ENCODE measurements at regions not wholly inside any gene's neighbourhood (a gene's known extent, or its start where the extent isn't known, plus 50 kb on each side); places are given as distances from the start of the nearest gene placed in this dataset.

DNA sequence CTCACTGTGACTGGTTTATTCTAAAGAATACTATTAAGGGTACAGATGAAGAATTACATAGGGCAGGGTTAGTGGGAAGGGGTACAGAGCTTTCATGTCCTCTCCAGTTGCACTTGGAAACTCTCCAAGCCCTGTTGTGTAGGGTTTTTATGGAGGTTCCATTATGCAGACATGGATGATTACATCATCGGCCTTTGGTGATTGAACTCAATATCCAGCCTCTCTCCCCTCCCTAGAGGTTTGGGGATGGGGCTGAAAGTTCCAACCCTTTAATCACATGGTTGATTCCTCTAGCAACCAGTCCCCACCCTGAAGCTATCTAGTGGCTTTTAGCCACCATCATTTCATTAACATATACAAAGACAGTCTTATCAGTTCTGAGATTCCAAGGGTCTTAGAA is 472.6 kb downstream of the BUD13 start:
- no peak for TF ChIP-seq USF1 (IDR thresholded peaks at IDR 0.05)
- no peak for TF ChIP-seq EP300 (IDR thresholded peaks at IDR 0.05; ENCODE audit: borderline replicate concordance)

DNA sequence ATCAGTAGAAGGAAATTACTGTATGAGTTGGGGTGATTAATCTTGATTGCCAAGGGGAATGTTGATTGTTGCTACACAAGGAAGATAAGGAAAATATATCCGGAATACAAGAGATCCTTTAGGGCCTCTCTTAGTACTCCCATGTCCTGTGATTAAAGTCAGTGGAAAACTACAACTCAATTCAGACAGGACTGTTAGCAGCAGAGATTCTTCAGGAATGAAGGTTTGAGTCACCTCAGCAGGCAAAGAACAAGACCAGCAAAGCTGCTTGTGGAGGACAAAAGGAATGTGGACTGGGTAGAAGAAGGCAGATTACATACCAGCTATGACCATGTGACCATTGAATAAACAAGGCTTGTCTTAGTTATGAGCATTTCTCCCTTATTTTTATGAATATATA is 478.2 kb downstream of the BUD13 start:
- TF ChIP-seq RAD21 (IDR thresholded peaks at IDR 0.05; ENCODE audit: low read depth): no peak
- no peak for TF ChIP-seq NFIC (IDR thresholded peaks at IDR 0.05)
- TF ChIP-seq CREB1 (IDR thresholded peaks at IDR 0.05; ENCODE audit: low read depth): no peak
- TF ChIP-seq TCF12 (IDR thresholded peaks at IDR 0.05; ENCODE audit: low read depth): no peak
- no peak for TF ChIP-seq EP300 (IDR thresholded peaks at IDR 0.05; ENCODE audit: borderline replicate concordance)
- TF ChIP-seq, protein P1, sequence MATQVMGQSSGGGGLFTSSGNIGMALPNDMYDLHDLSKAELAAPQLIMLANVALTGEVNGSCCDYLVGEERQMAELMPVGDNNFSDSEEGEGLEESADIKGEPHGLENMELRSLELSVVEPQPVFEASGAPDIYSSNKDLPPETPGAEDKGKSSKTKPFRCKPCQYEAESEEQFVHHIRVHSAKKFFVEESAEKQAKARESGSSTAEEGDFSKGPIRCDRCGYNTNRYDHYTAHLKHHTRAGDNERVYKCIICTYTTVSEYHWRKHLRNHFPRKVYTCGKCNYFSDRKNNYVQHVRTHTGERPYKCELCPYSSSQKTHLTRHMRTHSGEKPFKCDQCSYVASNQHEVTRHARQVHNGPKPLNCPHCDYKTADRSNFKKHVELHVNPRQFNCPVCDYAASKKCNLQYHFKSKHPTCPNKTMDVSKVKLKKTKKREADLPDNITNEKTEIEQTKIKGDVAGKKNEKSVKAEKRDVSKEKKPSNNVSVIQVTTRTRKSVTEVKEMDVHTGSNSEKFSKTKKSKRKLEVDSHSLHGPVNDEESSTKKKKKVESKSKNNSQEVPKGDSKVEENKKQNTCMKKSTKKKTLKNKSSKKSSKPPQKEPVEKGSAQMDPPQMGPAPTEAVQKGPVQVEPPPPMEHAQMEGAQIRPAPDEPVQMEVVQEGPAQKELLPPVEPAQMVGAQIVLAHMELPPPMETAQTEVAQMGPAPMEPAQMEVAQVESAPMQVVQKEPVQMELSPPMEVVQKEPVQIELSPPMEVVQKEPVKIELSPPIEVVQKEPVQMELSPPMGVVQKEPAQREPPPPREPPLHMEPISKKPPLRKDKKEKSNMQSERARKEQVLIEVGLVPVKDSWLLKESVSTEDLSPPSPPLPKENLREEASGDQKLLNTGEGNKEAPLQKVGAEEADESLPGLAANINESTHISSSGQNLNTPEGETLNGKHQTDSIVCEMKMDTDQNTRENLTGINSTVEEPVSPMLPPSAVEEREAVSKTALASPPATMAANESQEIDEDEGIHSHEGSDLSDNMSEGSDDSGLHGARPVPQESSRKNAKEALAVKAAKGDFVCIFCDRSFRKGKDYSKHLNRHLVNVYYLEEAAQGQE (IDR thresholded peaks at IDR 0.05; ENCODE audit: low read depth): no peak
- TF ChIP-seq TAF1 (IDR thresholded peaks at IDR 0.05; ENCODE audit: low read depth): no peak
- TF ChIP-seq EGR1 (IDR thresholded peaks at IDR 0.05): no peak
- no peak for TF ChIP-seq TEAD4 (IDR thresholded peaks at IDR 0.05)
- no peak for TF ChIP-seq YY1 (IDR thresholded peaks at IDR 0.05; ENCODE audit: low read depth)
- TF ChIP-seq USF1 (IDR thresholded peaks at IDR 0.05): no peak
- TF ChIP-seq CEBPB (IDR thresholded peaks at IDR 0.05): no peak
- TF ChIP-seq MAX (IDR thresholded peaks at IDR 0.05): no peak
- no peak for TF ChIP-seq FOXM1 (IDR thresholded peaks at IDR 0.05; ENCODE audit: borderline replicate concordance, low read depth)

- TF ChIP-seq MAX (IDR thresholded peaks at IDR 0.05): no peak
- no peak for TF ChIP-seq CEBPB (IDR thresholded peaks at IDR 0.05)
- no peak for TF ChIP-seq TEAD4 (IDR thresholded peaks at IDR 0.05)
- peak; percentile 29; the same call in 1 of the 2 replicates for TF ChIP-seq USF1 (IDR thresholded peaks at IDR 0.05)
- TF ChIP-seq, protein P1 (IDR thresholded peaks at IDR 0.05; ENCODE audit: low read depth): no peak
Measured at GRCh38 chr11:116287866-116288265, 484.9 kb downstream of the BUD13 start.

DNA sequence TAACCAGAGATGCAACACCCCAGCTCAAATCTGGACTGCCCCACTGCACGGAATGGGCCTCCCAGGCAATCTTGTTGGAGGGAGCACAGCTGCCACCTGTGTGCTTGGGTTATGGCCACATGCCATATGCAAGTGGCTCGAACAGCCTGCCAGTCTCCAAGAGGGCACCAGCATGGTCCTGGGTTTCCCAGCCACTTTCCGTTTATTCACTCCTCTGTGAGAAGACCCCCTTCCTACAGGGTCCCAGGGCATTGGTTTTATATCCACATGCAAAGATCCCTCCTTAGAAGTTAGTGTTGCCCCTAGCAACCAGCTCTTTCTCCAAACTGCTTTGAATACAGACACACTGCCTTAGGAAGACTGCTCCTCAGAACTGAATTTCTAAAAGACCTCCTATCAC is 487.8 kb downstream of the BUD13 start:
- TF ChIP-seq TAF1 (IDR thresholded peaks at IDR 0.05; ENCODE audit: low read depth): no peak

- TF ChIP-seq TEAD4 (IDR thresholded peaks at IDR 0.05) (no peak), CEBPB (IDR thresholded peaks at IDR 0.05) (no peak), FOXM1 (IDR thresholded peaks at IDR 0.05; ENCODE audit: borderline replicate concordance, low read depth) (no peak), TAF1 (IDR thresholded peaks at IDR 0.05; ENCODE audit: low read depth) (no peak), YY1 (IDR thresholded peaks at IDR 0.05; ENCODE audit: low read depth) (no peak)
Measured at GRCh38 chr11:116283300-116283699, 489.5 kb downstream of the BUD13 start.

GRCh38 chr11:116282481-116282880 is 490.3 kb downstream of the BUD13 start:
- TF ChIP-seq ZBTB7A (IDR thresholded peaks at IDR 0.05; ENCODE audit: low read depth): no peak
- no peak for TF ChIP-seq USF1 (IDR thresholded peaks at IDR 0.05)
- no peak for TF ChIP-seq TEAD4 (IDR thresholded peaks at IDR 0.05)
- no peak for TF ChIP-seq CREB1 (IDR thresholded peaks at IDR 0.05; ENCODE audit: low read depth)
- no peak for TF ChIP-seq YY1 (IDR thresholded peaks at IDR 0.05; ENCODE audit: low read depth)
- TF ChIP-seq, protein P1 (IDR thresholded peaks at IDR 0.05; ENCODE audit: low read depth): no peak
- no peak for TF ChIP-seq RAD21 (IDR thresholded peaks at IDR 0.05; ENCODE audit: low read depth)
- no peak for TF ChIP-seq TAF1 (IDR thresholded peaks at IDR 0.05; ENCODE audit: low read depth)
- no peak for TF ChIP-seq EP300 (IDR thresholded peaks at IDR 0.05; ENCODE audit: borderline replicate concordance)

Data from Ishikawa (cell line).